WTC11 (cell line): ENCODE measurements at regions not wholly inside any gene's neighbourhood (a gene's known extent, or its start where the extent isn't known, plus 50 kb on each side); places are given as distances from the start of the nearest gene placed in this dataset.

ENCODE experiments used
- ATAC-seq: fragments of 200-7000 bp; cut with Tn5 transposase; 2 replicates; pipeline ENCODE4 v1.10.0; 2021; ENCODE audit warnings: mild to moderate bottlenecking, moderate library complexity
- CTCF ChIA-PET: fragments of 300-600 bp; sonication (Branson Sonifier 250); formaldehyde crosslinking; loops from one replicate; lab custom pipeline; 2021; ENCODE audit warnings: antibody characterized with exemption; lab: Charles Lee
- POLR2A ChIA-PET: fragments of 350-600 bp; sonication (Branson Sonifier 250); formaldehyde crosslinking; loops from one replicate; lab custom pipeline; 2021; ENCODE audit warnings: antibody characterized with exemption; lab: Charles Lee
- DNase-seq: peaks from one replicate; pipeline ENCODE4 v3.0.0; 2021; ENCODE audit warnings: low spot score
- H3K27ac Mint-ChIP-seq: 2 replicates; pipeline ENCODE4 v1.8.0; 2021; ENCODE audit warnings: mixed read lengths
- H3K27me3 Mint-ChIP-seq: 2 replicates; pipeline ENCODE4 v1.8.0; 2021; ENCODE audit warnings: low read depth, mild to moderate bottlenecking, moderate library complexity, mixed read lengths
- H3K36me3 Mint-ChIP-seq: 2 replicates; pipeline ENCODE4 v1.8.0; 2021; ENCODE audit warnings: mixed read lengths
- H3K4me1 Mint-ChIP-seq: 2 replicates; pipeline ENCODE4 v1.8.0; 2022; ENCODE audit warnings: mixed read lengths
- H3K4me3 Mint-ChIP-seq: 2 replicates; pipeline ENCODE4 v1.8.0; 2021; ENCODE audit warnings: mild to moderate bottlenecking, moderate library complexity, mixed read lengths
- H3K9me3 Mint-ChIP-seq: 2 replicates; pipeline ENCODE4 v1.8.0; 2021; ENCODE audit warnings: mixed read lengths
- CBFB ChIP-seq: sonication (generic); formaldehyde crosslinking; IDR thresholded peaks from 2 replicates; pipeline ENCODE4 v1.8.1; 2022; ENCODE audit warnings: mild to moderate bottlenecking, low read depth, missing genetic modification reagents
- CREB1 ChIP-seq: sonication (generic); formaldehyde crosslinking; IDR thresholded peaks from 2 replicates; pipeline ENCODE4 v1.8.0; 2023; ENCODE audit warnings: mild to moderate bottlenecking, missing genetic modification reagents
- E2F5 ChIP-seq: sonication (generic); formaldehyde crosslinking; IDR thresholded peaks from 2 replicates; pipeline ENCODE4 v1.8.1; 2022; ENCODE audit warnings: mild to moderate bottlenecking, moderate library complexity, missing genetic modification reagents
- ETV6 ChIP-seq: sonication (generic); formaldehyde crosslinking; IDR thresholded peaks from 2 replicates; pipeline ENCODE4 v1.8.1; 2022; ENCODE audit warnings: mild to moderate bottlenecking, missing genetic modification reagents
- FOXP4 ChIP-seq: sonication (generic); formaldehyde crosslinking; IDR thresholded peaks from 2 replicates; pipeline ENCODE4 v1.8.0; 2022; ENCODE audit warnings: mild to moderate bottlenecking, missing genetic modification reagents
- HMGA2 ChIP-seq: fragments of 250-450 bp; sonication (Bioruptor Pico); IDR thresholded peaks from 2 replicates; pipeline ENCODE4 v1.4.0; 2021; ENCODE audit warnings: mild to moderate bottlenecking, moderate library complexity
- MLX ChIP-seq: sonication (generic); formaldehyde crosslinking; IDR thresholded peaks from 2 replicates; pipeline ENCODE4 v1.8.1; 2023; ENCODE audit warnings: mild to moderate bottlenecking, missing genetic modification reagents, moderate library complexity
- MYBL2 ChIP-seq: sonication (generic); formaldehyde crosslinking; IDR thresholded peaks from 2 replicates; pipeline ENCODE4 v1.8.1; 2023; ENCODE audit warnings: mild to moderate bottlenecking, moderate library complexity, missing genetic modification reagents
- NFATC4 ChIP-seq: fragments of 250-450 bp; sonication (Bioruptor Pico); IDR thresholded peaks from 2 replicates; pipeline ENCODE4 v1.9.0; 2021; ENCODE audit warnings: mild to moderate bottlenecking
- NR1H2 ChIP-seq: sonication (generic); formaldehyde crosslinking; IDR thresholded peaks from 2 replicates; pipeline ENCODE4 v1.9.0; 2021; ENCODE audit warnings: mild to moderate bottlenecking, moderate library complexity, missing genetic modification reagents
- PRDM15 ChIP-seq: sonication (generic); formaldehyde crosslinking; IDR thresholded peaks from 2 replicates; pipeline ENCODE4 v1.8.0; 2022; ENCODE audit warnings: missing genetic modification reagents
- SMAD4 ChIP-seq: sonication (generic); formaldehyde crosslinking; IDR thresholded peaks from 2 replicates; pipeline ENCODE4 v1.8.0; 2022; ENCODE audit warnings: mild to moderate bottlenecking, missing genetic modification reagents
- USF1 ChIP-seq: sonication (generic); formaldehyde crosslinking; IDR thresholded peaks from 2 replicates; pipeline ENCODE4 v1.8.0; 2022; ENCODE audit warnings: mild to moderate bottlenecking, missing genetic modification reagents
- ZBTB21 ChIP-seq: sonication (generic); formaldehyde crosslinking; IDR thresholded peaks from 2 replicates; pipeline ENCODE4 v1.8.1; 2023; ENCODE audit warnings: mild to moderate bottlenecking, missing genetic modification reagents, borderline replicate concordance
- ZNF121 ChIP-seq: sonication (generic); formaldehyde crosslinking; IDR thresholded peaks from 2 replicates; pipeline ENCODE4 v1.8.0; 2023; ENCODE audit warnings: missing genetic modification reagents
- ZNF138 ChIP-seq: sonication (generic); formaldehyde crosslinking; conservative IDR thresholded peaks from 2 replicates; pipeline ENCODE4 v1.8.1; 2022; ENCODE audit warnings: mild to moderate bottlenecking, moderate library complexity, missing genetic modification reagents
- ZNF281 ChIP-seq: sonication (generic); formaldehyde crosslinking; IDR thresholded peaks from 2 replicates; pipeline ENCODE4 v1.8.0; 2023; ENCODE audit warnings: mild to moderate bottlenecking, missing genetic modification reagents
- ZNF423 ChIP-seq: fragments of 250-450 bp; sonication (Bioruptor Pico); IDR thresholded peaks from 2 replicates; pipeline ENCODE4 v2.1.2; 2022; ENCODE audit warnings: mild to moderate bottlenecking, moderate library complexity
- ZNF532 ChIP-seq: fragments of 250-450 bp; sonication (Bioruptor Pico); IDR thresholded peaks from 2 replicates; pipeline ENCODE4 v1.9.0; 2021; ENCODE audit warnings: mild to moderate bottlenecking, borderline replicate concordance
- ZNF671 ChIP-seq: fragments of 250-450 bp; sonication (Bioruptor Pico); IDR thresholded peaks from 2 replicates; pipeline ENCODE4 v1.8.0; 2021; ENCODE audit warnings: mild to moderate bottlenecking
- ZSCAN18 ChIP-seq: fragments of 250-450 bp; sonication (Bioruptor Pico); IDR thresholded peaks from 2 replicates; pipeline ENCODE4 v2.1.2; 2022; ENCODE audit warnings: mild to moderate bottlenecking, moderate library complexity

GRCh38 chr4:166400270-166400894, 527.3 kb downstream of the TLL1 start (continued):
- TF ChIP-seq PRDM15 (CRISPR knock-in tag) (no peak), ZNF121 (CRISPR knock-in tag) (no peak), SMAD4 (CRISPR knock-in tag) (no peak), ZNF423 (CRISPR knock-in tag) (no peak), ZBTB21 (CRISPR knock-in tag) (no peak), MYBL2 (CRISPR knock-in tag) (no peak), FOXP4 (CRISPR knock-in tag) (no peak), MLX (CRISPR knock-in tag) (no peak), CREB1 (CRISPR knock-in tag) (no peak)

- ATAC-seq (no peak), DNase-seq (no peak)
- Mint-ChIP-seq H3K36me3 (no peaks in the 10 kb centered on the region), H3K27me3 (no peaks in the 10 kb centered on the region), H3K9me3 (peaks cover 23% of the 10 kb centered on the region), H3K4me3 (no peak overlapping the region), H3K27ac (no peak overlapping the region), H3K4me1 (no peaks in the 10 kb centered on the region)
- ChIA-PET CTCF (no interaction called here), POLR2A (no interaction called here)
- TF ChIP-seq ZNF671 = no peak
- no peak for TF ChIP-seq ZNF281 (CRISPR knock-in tag)
- no peak for TF ChIP-seq ZNF532
- no peak for TF ChIP-seq E2F5
- TF ChIP-seq ZNF138 (CRISPR knock-in tag) = no peak
- TF ChIP-seq CBFB (CRISPR knock-in tag) = no peak
- no peak for TF ChIP-seq HMGA2 (CRISPR knock-in tag)
- no peak for TF ChIP-seq ZSCAN18 (CRISPR knock-in tag)
- TF ChIP-seq USF1 (CRISPR knock-in tag) = no peak
- no peak for TF ChIP-seq ETV6 (CRISPR knock-in tag)
- no peak for TF ChIP-seq NR1H2 (CRISPR knock-in tag)
- TF ChIP-seq NFATC4 (CRISPR knock-in tag) = no peak
These were observed 540.3 kb downstream of the TLL1 start for GRCh38 chr4:166413356-166413755.
